IPS DF 6.9 (cell line): ENCODE measurements at regions not wholly inside any gene's neighbourhood (a gene's known extent, or its start where the extent isn't known, plus 50 kb on each side); places are given as distances from the start of the nearest gene placed in this dataset.

ENCODE experiments used
- DNase-seq: peaks from one replicate; pipeline ENCODE4 v3.0.0-alpha.2; 2013; ENCODE audit warnings: low read depth, low spot score
- H3K27ac ChIP-seq: one replicate; pipeline ENCODE4 v1.5.1; 2013; ENCODE audit warnings: low read length, control low read depth
- H3K27me3 ChIP-seq: 2 replicates; pipeline ENCODE4 v1.6.1; 2013; ENCODE audit warnings: mild to moderate bottlenecking, low read length; ENCODE audit not compliant: control insufficient read depth, insufficient read depth
- H3K36me3 ChIP-seq: 2 replicates; pipeline ENCODE4 v1.6.1; 2013; ENCODE audit warnings: low read length; ENCODE audit not compliant: control insufficient read depth, insufficient read depth
- H3K4me1 ChIP-seq: 2 replicates; pipeline ENCODE4 v1.6.1; 2013; ENCODE audit warnings: low read length; ENCODE audit not compliant: control insufficient read depth, insufficient read depth
- H3K4me3 ChIP-seq: 2 replicates; pipeline ENCODE4 v1.5.1; 2013; ENCODE audit warnings: mild to moderate bottlenecking, low read length
- H3K9me3 ChIP-seq: 2 replicates; pipeline ENCODE4 v1.6.1; 2013; ENCODE audit warnings: low read length, inconsistent platforms; ENCODE audit not compliant: control insufficient read depth, insufficient read depth
- WGBS: extraction: QIAGEN DNeasy Blood & Tissue Kit; methylation state at CpG from one replicate; pipeline ENCODE4 v1.1.7; 2013; ENCODE audit warnings: mixed read lengths, missing lambda C conversion rate; ENCODE audit not compliant: insufficient read length, insufficient coverage; 5-methylcytosine and 5-hydroxymethylcytosine counted together

DNA sequence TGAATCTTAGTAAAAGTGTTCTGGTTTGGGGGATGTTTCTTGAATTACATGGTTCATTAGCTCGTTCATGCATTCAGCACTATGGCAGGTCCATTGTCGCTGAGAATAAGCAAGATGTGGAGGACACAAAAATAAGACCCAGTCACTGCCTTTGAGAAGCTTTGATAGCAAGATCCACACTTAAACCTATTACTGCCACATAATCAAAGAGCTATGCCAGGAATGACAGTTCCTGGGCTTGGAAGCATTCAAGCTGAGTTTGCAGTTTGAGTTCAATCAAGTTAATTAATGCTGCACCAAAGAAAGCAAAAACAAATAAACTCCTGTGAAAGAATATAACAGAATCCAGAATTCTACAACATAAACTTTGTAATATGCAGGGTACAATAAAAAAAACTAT lies 131.8 kb downstream of the MIS18A start:
- Histone ChIP-seq H3K27ac (no peak overlapping the region), H3K9me3 (no peaks in the 10 kb centered on the region), H3K4me3 (no peak overlapping the region), H3K36me3 (0 out of 2 replicates have a peak, but pooled peaks cover 2% of the 10 kb centered on the region), H3K4me1 (no peaks in the 10 kb centered on the region), H3K27me3 (no peaks in the 10 kb centered on the region)
- DNase-seq, result no peak
- no CpG with 5 or more reads among the region's 2 CpGs for WGBS

DNA sequence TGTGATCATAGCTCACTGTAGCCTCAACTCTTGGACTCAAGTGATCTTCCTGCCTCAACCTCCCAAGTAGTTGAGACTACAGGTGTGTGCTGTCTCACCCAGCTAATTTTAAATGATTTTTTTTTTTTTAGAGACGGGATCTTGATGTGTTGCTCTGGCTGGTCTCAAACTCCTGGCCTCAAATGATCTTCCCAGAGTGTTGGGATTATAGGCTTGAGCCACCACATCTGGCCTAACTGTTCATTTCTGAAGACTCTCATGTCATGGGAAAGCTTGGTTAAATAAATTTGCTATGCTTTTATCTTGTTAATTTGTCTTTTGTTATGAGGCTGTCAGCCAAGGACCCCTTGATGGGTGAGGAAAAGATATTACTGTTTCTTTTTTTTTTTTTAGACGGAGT lies 134.0 kb downstream of the MIS18A start:
- no CpG with 5 or more reads among the region's 2 CpGs for WGBS
- no peak for DNase-seq
- H3K27ac ChIP-seq, result no peak overlapping the region
- H3K36me3 ChIP-seq, result no peaks in the 10 kb centered on the region
- no peaks in the 10 kb centered on the region for H3K27me3 ChIP-seq
- no peak overlapping the region for H3K4me3 ChIP-seq
- H3K4me1 ChIP-seq, result no peaks in the 10 kb centered on the region
- H3K9me3 ChIP-seq, result no peaks in the 10 kb centered on the region

DNA sequence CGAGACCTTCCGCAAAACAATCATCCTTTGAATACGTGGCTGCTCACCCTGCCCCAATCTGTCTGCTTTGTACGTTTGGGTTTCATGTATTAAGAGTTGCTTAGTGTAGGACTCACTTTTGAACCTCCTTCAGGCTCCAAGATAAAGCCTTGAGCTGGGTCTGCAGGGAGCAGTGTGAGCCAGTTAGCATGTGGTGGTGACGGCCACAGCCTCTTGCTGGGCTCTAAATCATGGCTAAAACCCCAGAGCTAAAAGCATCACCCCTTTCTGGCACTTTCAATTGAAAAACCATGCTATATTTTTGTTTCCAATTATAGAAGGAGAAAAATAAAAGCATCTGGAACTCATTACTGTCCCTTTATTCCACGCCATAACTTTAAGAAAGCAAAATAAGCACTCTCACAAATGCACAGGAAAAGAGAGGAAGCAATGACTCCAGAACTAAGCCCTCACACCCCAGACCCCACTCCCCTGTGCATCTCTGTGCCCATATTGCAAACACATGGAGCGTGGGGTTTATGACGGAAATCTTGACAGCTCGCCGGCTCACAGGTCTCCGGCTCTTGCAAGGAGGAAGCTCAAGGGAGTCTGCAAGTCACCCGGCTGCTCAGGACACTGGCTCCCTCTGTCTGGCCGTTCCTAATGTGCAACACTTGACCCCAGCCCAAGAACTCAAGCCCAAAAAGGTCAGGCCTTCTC lies 135.5 kb downstream of the MIS18A start:
- Histone ChIP-seq H3K4me1 (no peaks in the 10 kb centered on the region), H3K9me3 (no peaks in the 10 kb centered on the region), H3K27me3 (no peaks in the 10 kb centered on the region), H3K4me3 (no peak overlapping the region), H3K36me3 (no peaks in the 10 kb centered on the region), H3K27ac (no peak overlapping the region)
- no CpG with 5 or more reads among the region's 13 CpGs for WGBS
- DNase-seq, result peak; percentile 5

DNA sequence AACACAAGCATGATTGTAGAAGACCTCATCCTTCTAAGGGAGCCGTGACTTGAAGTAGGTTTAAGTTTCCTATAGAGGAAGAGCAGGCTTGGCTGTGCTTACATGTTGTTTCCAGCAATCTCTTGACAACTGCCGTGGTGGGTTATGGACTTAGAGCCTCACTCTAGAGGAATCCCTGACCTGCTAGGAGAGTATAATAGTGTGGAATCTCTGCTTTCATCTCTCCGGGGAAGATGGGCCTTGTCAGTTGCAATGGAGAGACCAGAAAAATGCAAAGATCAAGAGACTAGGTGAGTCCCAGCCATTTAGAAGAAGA lies 137.6 kb downstream of the MIS18A start:
- no peaks in the 10 kb centered on the region for H3K27me3 ChIP-seq
- WGBS, result no CpG with 5 or more reads among the region's 3 CpGs
- H3K36me3 ChIP-seq, result no peaks in the 10 kb centered on the region
- H3K4me1 ChIP-seq, result no peaks in the 10 kb centered on the region
- H3K9me3 ChIP-seq, result no peaks in the 10 kb centered on the region
- DNase-seq, result no peak
- H3K27ac ChIP-seq, result no peak overlapping the region
- H3K4me3 ChIP-seq, result no peak overlapping the region

- DNase-seq, result no peak
- Histone ChIP-seq H3K36me3 (no peaks in the 10 kb centered on the region), H3K27ac (no peak overlapping the region), H3K27me3 (no peaks in the 10 kb centered on the region), H3K9me3 (no peaks in the 10 kb centered on the region), H3K4me1 (no peaks in the 10 kb centered on the region), H3K4me3 (no peak overlapping the region)
- WGBS, result no CpG with 5 or more reads among the region's 9 CpGs
Observed at GRCh38 chr21:32140604-32141317, 138.1 kb downstream of the MIS18A start.

GRCh38 chr21:32140151-32140550 lies 138.7 kb downstream of the MIS18A start:
- H3K27ac ChIP-seq, result no peak overlapping the region
- no peaks in the 10 kb centered on the region for H3K36me3 ChIP-seq
- no peaks in the 10 kb centered on the region for H3K9me3 ChIP-seq
- no peaks in the 10 kb centered on the region for H3K27me3 ChIP-seq
- DNase-seq, result no peak
- H3K4me3 ChIP-seq, result no peak overlapping the region
- H3K4me1 ChIP-seq, result no peaks in the 10 kb centered on the region
- no CpG with 5 or more reads among the region's 4 CpGs for WGBS

DNA sequence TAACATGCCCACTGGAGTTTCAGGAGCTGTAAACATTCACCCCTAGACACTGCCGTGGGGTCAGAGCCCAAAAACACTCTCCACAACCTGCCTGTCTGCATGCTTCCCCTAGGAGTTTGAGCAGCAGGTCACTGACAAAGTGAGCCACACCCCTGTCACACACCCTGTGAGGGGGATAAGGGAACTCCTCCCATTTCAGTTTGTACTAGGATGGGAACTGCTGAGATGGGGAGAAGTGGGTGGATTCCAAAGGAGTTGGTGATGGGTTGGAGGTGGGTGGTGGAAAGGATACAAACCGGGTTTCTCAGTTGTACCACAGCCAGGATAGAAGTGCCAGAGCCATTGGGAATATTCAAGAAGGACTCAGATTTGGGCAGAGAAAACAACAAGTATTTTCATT lies 140.2 kb downstream of the MIS18A start:
- Histone ChIP-seq H3K9me3 (no peaks in the 10 kb centered on the region), H3K27me3 (no peaks in the 10 kb centered on the region), H3K27ac (no peak overlapping the region), H3K4me1 (no peaks in the 10 kb centered on the region), H3K36me3 (no peaks in the 10 kb centered on the region), H3K4me3 (no peak overlapping the region)
- WGBS, result no CpG with 5 or more reads among the region's 2 CpGs
- no peak for DNase-seq

DNA sequence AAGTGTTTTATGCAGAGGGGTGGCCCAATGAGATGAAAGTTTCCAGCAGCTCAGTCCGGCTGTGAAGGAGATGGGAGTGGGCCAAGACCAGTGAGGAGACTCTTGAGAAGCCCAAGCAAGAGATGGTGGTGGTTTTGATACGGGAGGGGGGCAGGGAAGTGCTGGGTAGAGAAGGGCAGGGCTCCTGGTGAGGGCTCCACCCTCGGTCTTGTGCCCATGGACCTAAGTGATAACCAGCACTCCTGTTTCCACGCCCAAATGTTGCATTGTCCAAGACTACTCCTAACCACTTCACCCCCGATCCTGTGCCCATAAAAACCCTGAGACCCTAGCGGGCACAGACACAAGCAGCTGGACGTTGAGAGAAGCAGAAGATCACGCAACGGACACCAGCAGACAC lies 140.9 kb downstream of the MIS18A start:
- H3K36me3 ChIP-seq, result no peaks in the 10 kb centered on the region
- H3K27me3 ChIP-seq, result no peaks in the 10 kb centered on the region
- WGBS, result no CpG with 5 or more reads among the region's 9 CpGs
- no peak overlapping the region for H3K4me3 ChIP-seq
- no peaks in the 10 kb centered on the region for H3K4me1 ChIP-seq
- H3K9me3 ChIP-seq, result no peaks in the 10 kb centered on the region
- no peak overlapping the region for H3K27ac ChIP-seq
- DNase-seq, result no peak

DNA sequence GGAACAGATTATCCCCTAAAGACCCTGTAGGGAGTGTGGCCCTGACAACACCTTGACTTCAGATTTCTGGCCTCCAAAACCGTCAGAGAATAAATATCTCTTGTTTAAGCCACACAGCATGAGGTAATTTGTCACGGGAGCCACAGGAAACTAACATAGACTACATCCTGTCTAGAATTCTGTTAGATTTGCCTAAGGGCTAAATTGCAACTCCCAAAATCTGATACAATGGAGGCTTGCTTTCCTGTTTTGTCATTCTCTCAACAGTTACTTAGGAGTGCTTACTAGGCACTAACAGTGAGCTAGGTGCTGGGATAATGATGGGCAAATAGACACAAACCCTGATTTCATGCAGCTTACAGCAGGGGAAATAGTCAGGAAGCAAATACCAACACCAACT lies 141.6 kb downstream of the MIS18A start:
- Histone ChIP-seq H3K36me3 (no peaks in the 10 kb centered on the region), H3K27ac (no peak overlapping the region), H3K27me3 (no peaks in the 10 kb centered on the region), H3K4me3 (no peak overlapping the region), H3K9me3 (no peaks in the 10 kb centered on the region), H3K4me1 (no peaks in the 10 kb centered on the region)
- WGBS, result no CpG with 5 or more reads among the region's 2 CpGs
- no peak for DNase-seq

DNA sequence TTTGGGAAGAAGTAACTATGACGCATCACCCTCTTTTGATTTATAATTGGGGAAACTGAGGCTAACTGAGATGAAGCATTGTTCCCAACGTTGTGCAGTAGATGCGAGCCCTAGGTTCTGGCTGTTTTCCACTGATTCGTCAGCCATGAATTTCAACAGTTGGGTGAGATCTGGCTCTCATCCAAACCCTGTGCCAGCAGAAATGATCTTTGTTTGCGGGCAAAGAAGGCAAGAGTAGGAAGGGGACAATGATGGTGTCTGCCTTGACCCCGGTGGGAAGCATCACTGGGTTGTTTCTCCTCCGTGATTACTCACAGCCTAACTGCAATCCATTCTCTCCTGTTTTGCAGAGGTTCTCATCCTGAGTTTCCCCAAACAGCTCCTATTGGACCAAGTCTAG lies 142.3 kb downstream of the MIS18A start:
- Histone ChIP-seq H3K27ac (no peak overlapping the region), H3K36me3 (no peaks in the 10 kb centered on the region), H3K4me1 (no peaks in the 10 kb centered on the region), H3K4me3 (no peak overlapping the region), H3K9me3 (no peaks in the 10 kb centered on the region), H3K27me3 (no peaks in the 10 kb centered on the region)
- WGBS, result no CpG with 5 or more reads among the region's 7 CpGs
- no peak for DNase-seq
